GM19351 (cell line): ENCODE measurements at regions not wholly inside any gene's neighbourhood (a gene's known extent, or its start where the extent isn't known, plus 50 kb on each side); places are given as distances from the start of the nearest gene placed in this dataset.
"Not testable (repeated sequence)": the region's sequence is repeated elsewhere in the genome, so short reads cannot be mapped to it uniquely, and the experiment has no call there.

Experiments
- ATAC-seq: cut with Tn5 transposase; IDR thresholded peaks from one replicate; pipeline ENCODE4 v1.9.1; 2021; ENCODE audit warnings: mild to moderate bottlenecking, moderate library complexity; ENCODE audit not compliant: unreplicated experiment

DNA sequence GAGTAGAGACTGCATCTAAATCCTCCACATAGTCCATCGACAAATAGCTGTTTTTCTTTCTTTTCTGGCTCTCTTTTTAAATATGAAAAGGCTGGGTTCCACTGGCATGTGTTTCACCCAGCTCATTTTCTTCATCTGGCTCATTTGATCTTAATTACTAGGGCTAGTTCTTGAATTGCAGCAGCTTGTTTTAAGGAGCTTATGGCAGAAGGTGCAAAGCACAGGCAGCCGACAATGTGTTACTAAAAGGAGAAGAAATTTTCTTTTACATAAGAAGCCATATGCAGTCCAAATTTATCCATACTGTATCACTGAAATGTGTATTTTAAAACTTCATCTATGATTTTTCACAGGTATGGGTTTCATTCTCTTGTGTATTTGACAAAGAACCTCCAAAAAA, 205.6 kb upstream of the PTER start:
- no peak for ATAC-seq

- ATAC-seq: no peak
Observed at GRCh38 chr10:16231734-16232435, 204.9 kb upstream of the PTER start.

DNA sequence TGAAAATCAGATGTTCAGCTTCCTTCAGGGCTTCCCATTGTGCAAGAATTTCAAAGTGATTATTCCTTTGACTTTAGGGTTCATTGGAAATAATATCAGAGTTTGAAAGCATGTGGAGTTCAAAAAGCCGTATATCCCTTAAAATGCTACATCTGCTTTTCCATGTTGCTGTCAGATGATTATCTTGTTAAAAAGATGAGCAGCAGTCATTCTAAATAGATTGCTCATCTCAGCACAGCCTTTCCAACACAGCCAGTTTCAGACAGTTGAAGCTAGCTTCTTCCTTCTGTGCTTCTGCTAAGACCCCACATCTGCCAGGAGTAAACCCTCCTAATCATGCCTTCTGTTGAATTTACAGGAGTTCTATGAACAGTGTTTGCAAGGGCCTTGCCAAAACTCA, 204.4 kb upstream of the PTER start:
- ATAC-seq: no peak

DNA sequence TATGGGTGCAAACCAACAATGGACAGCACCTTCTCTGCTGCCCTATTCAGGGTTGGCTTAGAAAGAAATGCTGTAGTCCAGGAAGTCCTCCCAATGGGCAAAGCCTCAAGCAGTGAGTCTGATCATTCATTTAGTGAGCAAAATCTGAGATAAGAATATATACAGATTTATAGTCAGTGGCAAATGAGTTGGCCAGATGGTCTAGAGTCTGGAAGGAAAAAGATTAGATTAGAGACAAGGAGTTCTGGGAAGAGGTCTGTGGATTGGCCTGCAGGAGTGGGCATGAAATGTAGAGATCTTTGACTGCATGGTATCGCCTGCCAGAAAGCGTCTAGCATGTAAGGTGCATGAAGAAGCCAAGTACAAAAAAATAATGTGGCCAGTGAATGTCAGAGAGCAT, 201.9 kb upstream of the PTER start:
- ATAC-seq: no peak

- no peak for ATAC-seq
Observed at GRCh38 chr10:16242446-16242845, 194.4 kb upstream of the PTER start.

GRCh38 chr10:16242859-16243613, 193.8 kb upstream of the PTER start:
- no peak for ATAC-seq

- not testable (repeated sequence) for ATAC-seq
Observed at GRCh38 chr10:16250136-16250535, 186.7 kb upstream of the PTER start.

DNA sequence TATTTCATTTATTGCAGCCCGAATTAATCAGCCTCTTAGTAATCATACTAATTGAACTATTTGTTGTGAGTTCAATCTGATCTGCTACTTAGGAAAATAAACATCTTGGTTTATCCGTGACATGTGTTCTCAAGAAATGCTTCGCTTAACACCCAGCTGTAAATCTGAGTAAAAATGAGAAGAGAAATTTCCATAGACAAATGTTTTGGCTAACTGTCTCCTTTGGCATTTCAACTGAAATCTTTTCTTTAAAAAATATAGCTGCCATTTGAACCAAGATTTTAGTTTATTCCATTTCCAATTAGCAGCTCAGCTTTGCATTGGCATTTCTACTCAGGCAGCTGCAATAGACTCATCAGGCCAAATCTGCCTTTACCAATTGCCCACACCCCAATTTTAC, 180.5 kb upstream of the PTER start:
- no peak for ATAC-seq

DNA sequence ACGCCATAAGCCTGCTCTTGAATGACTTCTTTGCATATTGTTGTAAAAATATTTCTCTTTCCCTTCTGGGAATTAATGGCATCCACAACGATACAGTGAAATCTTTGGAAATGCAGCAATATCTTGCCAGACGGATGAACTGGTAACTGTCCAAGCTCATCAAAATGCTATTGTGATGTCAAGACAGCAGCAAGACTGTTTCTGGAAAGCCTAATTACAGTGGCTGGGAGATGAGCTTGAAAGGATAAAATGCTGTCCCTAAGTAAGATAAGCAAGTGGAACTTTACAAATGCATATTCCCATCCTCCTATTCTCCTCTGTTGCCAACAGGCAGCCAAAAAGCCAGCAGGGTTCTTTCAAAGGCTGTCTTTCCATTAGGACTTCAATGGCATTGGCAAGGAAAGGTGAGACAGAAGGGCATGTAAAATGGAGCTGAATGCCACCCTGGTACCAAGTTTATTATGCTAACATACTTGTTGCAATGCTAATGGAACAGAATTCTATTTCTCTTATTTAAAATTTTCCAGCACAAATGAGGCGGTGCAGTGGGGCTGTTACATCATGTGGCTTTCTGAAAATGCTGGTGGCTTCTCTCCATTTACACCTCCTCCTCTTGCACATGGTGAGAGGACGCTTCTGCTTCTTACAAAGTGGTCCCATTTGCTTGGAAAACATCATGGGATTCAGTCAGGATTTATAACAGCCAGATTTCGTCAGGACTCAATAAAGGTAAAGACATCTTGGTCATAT, 178.3 kb upstream of the PTER start:
- no peak for ATAC-seq

DNA sequence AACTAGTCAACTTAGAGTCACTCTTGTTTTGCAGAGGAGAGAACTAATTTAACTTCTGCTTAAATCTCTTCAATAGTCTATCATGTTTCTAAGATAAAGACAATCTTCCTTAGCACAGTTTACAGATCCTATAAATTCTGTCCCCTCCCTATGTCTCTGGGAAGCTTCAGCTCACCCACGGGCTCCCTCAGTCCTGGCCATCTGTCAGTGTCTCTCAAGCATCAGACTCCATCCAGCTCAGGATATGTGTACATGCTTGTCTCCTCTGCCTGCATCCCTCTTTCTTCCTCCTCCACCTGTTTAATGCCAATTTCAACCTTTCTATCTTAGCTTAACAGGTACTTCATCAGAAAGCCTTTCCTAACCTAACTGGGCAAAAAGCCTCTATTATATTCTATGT, 177.1 kb upstream of the PTER start:
- no peak for ATAC-seq

DNA sequence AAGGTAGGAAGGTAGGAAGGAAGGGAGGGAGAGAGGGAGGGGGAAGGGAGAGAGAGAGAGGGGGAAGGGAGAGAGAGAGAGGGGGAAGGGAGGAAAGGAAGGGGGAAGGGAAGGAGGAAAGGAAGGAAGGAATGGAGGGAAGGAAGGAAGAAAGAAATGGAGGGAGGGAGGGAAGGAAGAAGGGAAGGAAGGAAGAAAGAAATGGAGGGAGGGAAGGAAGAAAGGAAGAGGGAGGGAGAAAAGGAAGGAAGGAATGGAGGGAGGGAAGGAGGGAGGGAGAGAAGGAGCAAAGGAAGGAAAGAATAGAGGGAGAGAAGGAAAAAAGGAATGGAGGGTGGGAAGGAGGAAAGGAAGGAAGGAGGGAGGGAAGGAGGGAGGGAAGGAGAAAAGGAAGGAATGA, 176.4 kb upstream of the PTER start:
- ATAC-seq: no peak

- no peak for ATAC-seq
Observed at GRCh38 chr10:16271571-16271970, 165.2 kb upstream of the PTER start.

DNA sequence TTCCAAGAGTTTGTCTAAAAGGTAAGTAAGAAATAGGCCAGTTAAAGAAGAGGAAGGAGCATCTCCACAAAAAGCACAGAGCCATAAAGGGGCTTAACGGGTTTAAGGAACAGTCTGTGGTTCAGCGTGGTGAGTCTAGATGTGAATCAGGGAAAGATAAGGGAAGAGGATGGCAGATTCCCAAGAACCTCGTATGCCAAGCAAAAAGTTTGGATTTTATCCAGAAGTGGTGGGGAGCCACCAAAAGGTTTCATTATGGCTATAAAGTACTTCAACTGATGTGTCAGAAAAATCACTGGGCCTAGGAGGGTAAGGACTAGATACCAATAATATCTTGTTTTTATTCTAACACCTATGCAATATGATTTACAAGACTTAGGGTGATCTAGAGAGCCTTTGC, 161.9 kb upstream of the PTER start:
- no peak for ATAC-seq

DNA sequence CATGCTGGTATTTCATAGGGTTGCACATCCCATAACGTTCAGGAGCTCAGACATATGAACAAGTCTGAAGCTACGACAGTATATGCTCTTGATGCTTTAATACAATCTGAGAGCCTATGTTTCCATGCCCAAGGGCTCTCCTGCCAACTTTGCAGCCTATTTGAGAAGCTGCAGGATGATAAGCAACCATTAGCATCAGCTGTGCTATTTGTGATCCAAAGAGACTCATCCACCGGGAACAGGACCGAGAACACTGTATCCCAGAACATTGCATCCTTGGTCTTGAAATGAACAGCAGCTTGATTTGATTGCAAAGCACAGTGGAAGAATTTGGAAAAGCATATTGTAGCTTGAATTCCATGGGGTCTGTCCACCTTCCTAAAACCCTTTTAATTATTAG, 156.2 kb upstream of the PTER start:
- ATAC-seq: no peak

DNA sequence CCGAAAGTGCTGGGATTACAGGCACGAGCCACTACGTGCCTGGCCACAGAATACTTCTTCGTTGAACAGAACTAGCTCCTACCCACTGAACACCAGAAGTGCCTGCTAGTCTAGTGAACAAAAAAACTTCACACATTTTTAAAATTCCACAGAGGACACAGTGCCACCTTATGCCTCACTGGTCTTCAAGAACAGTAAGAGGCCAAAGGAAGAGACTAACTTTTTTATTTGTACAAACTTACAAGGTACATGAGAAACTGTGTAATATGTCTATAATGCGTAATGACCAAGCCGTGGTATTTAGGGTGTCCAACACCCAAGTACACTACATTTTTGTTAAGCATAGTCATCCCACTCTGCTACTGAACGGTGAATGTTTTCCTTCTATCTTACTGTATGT, 144.4 kb upstream of the PTER start:
- ATAC-seq: no peak

- no peak for ATAC-seq
Observed at GRCh38 chr10:16297069-16297468, 139.7 kb upstream of the PTER start.

GRCh38 chr10:16297642-16298041, 139.2 kb upstream of the PTER start:
- ATAC-seq: no peak

GRCh38 chr10:16304311-16304710, 132.5 kb upstream of the PTER start:
- ATAC-seq: no peak

- ATAC-seq: no peak
Observed at GRCh38 chr10:16310440-16310839, 126.4 kb upstream of the PTER start.

DNA sequence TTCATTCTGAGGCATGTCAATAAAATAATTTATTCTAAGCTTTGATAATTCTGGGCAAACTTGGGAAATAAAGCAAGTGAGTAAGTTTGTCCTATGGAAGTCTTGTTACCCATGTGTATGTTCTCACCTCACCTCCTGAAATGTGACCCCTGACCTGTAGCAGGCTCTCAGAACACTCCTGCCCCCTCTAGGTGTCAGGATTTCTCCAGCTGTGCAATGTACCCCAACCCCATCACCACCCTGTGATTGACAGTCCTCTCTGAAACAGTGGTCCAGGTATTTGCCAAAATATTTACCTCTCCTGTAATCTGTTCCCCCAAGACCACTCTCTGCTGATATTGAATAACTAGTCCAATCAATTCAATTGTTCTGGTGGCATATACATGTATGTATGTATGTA, 122.6 kb upstream of the PTER start:
- ATAC-seq: peak; percentile 49

DNA sequence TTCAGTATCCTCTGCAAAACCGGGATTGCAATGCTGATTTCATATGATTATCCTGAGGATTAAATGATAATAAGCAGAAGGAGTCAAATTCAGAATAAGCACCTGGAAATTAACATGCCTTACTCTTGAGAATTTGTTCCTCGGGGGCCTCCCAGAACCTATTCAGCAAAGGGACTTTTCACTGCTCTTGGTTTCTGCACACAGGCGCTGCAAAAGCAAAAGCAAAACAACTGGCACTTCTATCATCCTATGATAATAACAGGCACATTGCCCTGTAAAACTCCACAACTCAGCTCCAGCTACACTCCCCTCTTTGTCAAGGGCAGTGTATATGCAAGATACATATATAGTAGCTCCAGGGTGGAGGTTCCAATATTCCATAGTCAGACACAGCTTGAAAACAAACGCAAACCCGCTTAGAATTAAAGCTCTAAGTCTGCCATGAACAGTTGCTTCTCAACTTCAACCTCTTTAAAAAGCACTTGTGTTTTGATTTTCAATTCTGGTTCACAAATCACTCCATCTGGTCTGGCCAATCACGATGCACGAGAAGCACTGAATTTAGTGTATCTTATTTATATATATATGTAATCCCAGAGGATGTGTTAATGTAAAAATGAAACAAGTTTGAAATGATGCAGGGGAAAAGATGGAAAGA, 119.9 kb upstream of the PTER start:
- no peak for ATAC-seq
